Fibroblast of the aortic adventitia (primary cell): ENCODE measurements at regions not wholly inside any gene's neighbourhood (a gene's known extent, or its start where the extent isn't known, plus 50 kb on each side); places are given as distances from the start of the nearest gene placed in this dataset.

Experiments
- DNase-seq: peaks from one replicate; pipeline ENCODE4 v3.0.0-alpha.2; 2010; ENCODE audit warnings: low read depth
- H3K4me3 ChIP-seq: 2 replicates; pipeline ENCODE4 v1.5.1; 2011; ENCODE audit warnings: low read depth, mild to moderate bottlenecking, control low read depth, low read length, moderate library complexity
- CTCF ChIP-seq: IDR thresholded peaks from 2 replicates; pipeline ENCODE4 v1.5.1; 2011; ENCODE audit warnings: mild to moderate bottlenecking, low read length, control low read depth, inconsistent platforms; ENCODE audit not compliant: insufficient read depth

- no peak for TF ChIP-seq CTCF
- DNase-seq = no peak
- no peak overlapping the region for H3K4me3 ChIP-seq
Observed at GRCh38 chr20:37630993-37631392, 62.8 kb upstream of the CTNNBL1 start.

DNA sequence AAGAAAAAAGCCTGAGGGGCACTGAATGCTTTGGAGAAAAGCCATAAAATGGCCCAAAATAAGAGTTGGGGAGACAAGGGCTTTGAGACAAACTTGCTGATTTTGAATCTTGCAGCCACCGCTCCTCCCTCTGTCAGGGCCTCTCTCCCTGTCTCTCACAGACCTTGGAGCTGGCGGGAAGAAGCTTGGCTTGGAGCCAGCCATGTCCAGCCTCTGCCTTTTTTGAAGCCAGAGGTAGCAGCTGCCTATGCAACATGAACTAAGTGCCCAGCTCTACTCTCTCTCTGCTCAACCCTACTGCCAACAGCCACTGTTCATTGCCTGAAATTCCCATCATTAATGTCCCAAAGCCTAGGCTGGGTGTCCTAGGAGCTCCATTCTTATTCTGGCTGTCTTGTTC, 63.7 kb upstream of the CTNNBL1 start:
- TF ChIP-seq CTCF = no peak
- no peak for DNase-seq
- no peak overlapping the region for H3K4me3 ChIP-seq

- no peak overlapping the region for H3K4me3 ChIP-seq
- DNase-seq = no peak
- TF ChIP-seq CTCF = no peak
Observed at GRCh38 chr20:37627767-37628130, 66.1 kb upstream of the CTNNBL1 start.

- no peak for TF ChIP-seq CTCF
- peak; percentile 65 for DNase-seq
- H3K4me3 ChIP-seq = no peak overlapping the region
Observed at GRCh38 chr20:37627060-37627766, 66.6 kb upstream of the CTNNBL1 start.

- no peak for TF ChIP-seq CTCF
- no peak for DNase-seq
- H3K4me3 ChIP-seq = no peak overlapping the region
Observed at GRCh38 chr20:37624963-37625362, 68.9 kb upstream of the CTNNBL1 start.

GRCh38 chr20:37622728-37623127, 71.1 kb upstream of the CTNNBL1 start:
- no peak overlapping the region for H3K4me3 ChIP-seq
- TF ChIP-seq CTCF = no peak
- no peak for DNase-seq

DNA sequence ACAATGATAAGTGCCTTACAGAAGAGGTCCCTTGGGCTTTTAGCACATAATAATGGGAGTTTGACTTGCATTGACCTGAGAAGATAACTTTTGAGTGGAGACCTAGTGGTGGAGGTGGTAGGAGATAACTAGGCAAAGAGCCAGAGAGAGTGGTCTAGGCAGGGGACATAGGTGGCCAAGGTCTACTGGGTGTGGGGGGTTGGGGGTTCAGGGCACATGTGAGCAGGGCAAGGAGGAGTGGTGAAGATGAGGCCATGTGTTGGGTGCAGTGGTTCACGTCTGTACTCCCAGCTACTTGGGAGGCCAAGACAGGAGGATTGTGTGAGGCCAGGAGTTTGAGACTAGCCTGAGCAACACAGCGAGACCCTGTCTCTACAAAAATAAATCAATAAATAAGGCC, 74.3 kb upstream of the CTNNBL1 start:
- no peak for TF ChIP-seq CTCF
- no peak for DNase-seq
- H3K4me3 ChIP-seq = no peak overlapping the region
